ENCODE measurements at regions not wholly inside any gene's neighbourhood (a gene's known extent, or its start where the extent isn't known, plus 50 kb on each side); places are given as distances from the start of the nearest gene placed in this dataset.

- in situ Hi-C loops (cut with MboI; ENCODE audit: low sequenced_read_pairs), result no loop called here
Measured at GRCh38 chr16:6165330-6165979, 1067.9 kb upstream of the EEF2KMT start.

DNA sequence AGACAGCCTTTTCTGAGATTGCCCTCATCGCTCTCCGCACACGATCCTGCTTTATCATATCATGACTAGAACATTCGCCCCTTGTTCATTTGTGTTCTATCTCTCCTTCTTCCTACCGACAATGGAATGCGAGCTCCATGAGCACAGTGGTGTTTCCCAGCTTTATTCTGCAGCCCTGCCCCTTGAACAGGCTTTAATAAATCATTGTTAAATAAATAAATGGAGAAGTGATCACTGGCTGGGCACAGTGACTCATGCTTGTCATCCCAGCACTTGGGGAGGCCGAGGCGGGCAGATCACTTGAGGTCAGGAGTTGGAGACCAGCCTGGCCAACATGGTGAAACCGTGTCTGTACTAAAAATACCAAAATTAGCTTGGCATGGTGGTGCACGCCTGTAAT, 1063.3 kb upstream of the EEF2KMT start:
- in situ Hi-C loops (cut with MboI; ENCODE audit: low sequenced_read_pairs), result no loop called here

DNA sequence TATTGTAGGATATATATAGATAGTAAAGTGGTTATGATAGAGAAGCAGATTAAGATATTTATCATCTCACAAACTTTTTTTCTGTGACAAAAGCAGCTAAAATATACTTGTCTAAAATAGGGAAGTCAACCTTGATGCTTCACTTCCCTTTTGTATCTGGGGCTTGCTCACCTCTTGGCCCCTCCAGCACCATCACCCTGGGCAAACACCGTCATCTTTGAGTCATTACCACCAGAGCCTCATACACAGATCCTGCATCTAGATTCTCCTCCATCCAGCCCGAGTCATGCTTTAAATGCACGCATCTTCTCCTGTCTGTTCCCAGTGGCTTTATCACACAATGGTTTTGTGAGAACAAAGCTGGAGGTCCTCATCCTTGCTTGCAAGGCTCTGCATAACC, 1062.7 kb upstream of the EEF2KMT start:
- in situ Hi-C loops (cut with MboI; ENCODE audit: low sequenced_read_pairs), result no loop called here

DNA sequence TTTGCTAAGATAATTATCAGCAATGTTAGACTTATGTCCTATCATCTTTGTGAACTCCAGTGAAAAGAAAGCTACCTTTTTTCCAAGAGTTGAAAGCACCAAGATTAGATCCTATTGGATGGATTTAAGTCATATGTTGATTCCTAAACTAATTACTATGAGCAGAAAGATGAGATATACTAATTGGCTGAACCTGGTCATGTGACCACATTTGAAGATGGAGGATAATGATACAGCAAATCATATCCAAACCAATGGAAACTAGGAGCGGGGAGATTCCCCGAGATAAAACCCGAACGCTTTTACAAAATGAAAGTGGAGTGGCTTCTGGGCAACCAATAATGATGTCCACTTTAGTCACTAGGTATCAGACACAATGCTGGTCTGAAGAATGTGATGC, 1060.2 kb upstream of the EEF2KMT start:
- in situ Hi-C loops (cut with MboI; ENCODE audit: low sequenced_read_pairs), result no loop called here

- in situ Hi-C loops (cut with MboI; ENCODE audit: low sequenced_read_pairs), result no loop called here
Measured at GRCh38 chr16:6155271-6155670, 1057.7 kb upstream of the EEF2KMT start.

DNA sequence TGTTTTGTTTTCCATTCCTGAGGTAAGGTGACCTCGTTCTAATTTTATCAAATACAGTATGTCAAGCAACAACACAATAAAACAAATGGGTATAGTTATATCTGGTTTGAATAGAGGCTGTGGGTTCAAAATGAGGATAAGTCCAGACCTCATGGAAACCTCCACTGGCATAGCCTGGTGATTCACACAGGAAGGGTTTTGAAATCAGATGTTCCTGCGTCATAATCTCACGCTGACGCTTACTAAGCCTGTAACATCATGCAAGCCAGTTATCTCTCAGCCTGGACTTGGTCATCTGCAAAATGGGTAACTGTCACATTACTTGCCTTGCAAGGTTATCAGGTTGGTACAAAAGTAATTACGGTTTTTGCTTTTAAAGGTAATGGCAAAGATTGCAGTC, 1056.3 kb upstream of the EEF2KMT start:
- in situ Hi-C loops (cut with MboI; ENCODE audit: low sequenced_read_pairs), result no loop called here

GRCh38 chr16:6149031-6149430, 1051.4 kb upstream of the EEF2KMT start:
- in situ Hi-C loops (cut with MboI; ENCODE audit: low sequenced_read_pairs), result no loop called here

DNA sequence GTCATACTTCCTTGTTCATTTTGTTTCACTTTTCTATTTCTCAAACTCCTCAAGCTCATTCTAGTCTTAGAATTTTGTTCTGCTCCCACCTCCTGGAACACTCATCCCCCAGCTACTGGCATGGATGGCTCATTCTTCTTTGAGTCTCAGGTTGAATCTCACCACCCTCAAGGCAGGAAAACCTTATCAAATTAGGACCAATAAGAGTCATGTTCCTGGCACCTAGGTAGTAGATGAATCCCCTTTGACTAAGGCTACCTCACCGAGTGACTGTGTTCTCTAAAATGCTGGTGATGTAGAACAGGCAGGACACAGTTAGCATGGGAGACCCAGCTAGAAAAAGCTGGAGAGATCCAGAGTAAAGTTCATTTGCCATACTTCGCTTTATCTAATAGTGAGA, 1050.8 kb upstream of the EEF2KMT start:
- in situ Hi-C loops (cut with MboI; ENCODE audit: low sequenced_read_pairs), result no loop called here

GRCh38 chr16:6146874-6147425, 1049.4 kb upstream of the EEF2KMT start:
- in situ Hi-C loops (cut with MboI; ENCODE audit: low sequenced_read_pairs), result no loop called here

DNA sequence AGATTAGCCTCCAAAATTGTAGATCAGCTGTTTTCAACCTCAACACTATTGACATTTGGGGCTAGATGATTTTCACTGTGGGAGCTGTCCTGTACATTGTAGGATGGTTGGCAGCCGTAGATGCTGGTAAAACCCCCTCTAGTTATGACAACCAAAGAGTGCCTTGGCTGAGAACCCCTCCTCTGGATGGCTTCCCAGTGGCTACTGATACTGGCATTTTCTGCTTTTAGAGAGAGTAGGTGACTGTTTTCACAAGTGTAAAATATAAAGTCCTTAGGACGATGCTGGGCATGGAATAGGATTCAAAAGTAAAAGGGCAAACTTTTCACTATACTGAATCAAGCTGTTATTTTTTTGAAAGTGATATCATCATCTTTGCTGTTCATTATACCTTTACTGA, 1048.8 kb upstream of the EEF2KMT start:
- in situ Hi-C loops (cut with MboI; ENCODE audit: low sequenced_read_pairs), result no loop called here

GRCh38 chr16:6144463-6144862, 1046.9 kb upstream of the EEF2KMT start:
- in situ Hi-C loops (cut with MboI; ENCODE audit: low sequenced_read_pairs), result no loop called here

- in situ Hi-C loops (cut with MboI; ENCODE audit: low sequenced_read_pairs), result no loop called here
Measured at GRCh38 chr16:6143020-6143419, 1045.4 kb upstream of the EEF2KMT start.

DNA sequence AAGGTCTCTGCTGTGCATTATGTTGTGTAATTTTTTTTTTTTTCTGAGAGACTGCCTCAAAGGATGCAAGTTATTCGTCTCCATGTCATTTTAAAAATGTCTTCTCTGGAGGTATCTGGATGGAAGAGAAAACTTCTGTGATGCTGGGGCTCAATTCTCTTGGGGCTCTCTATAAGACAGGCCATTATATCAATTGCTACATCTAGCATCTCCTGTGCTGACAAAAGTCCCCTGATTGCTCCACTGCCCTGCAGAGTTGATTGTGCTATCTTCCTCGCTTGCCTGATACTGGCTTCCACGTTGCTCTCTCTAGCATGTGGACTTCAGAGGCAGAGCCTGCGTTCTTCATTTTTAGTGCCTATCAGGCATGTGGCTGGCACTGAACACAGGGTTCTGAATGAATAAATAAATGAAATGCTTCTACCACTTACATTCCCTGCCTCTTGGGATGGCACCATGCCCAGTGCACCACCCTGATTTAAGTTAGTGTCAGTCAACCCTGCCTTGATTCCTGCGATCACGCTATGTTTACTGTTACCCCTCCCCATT, 1035.5 kb upstream of the EEF2KMT start:
- in situ Hi-C loops (cut with MboI; ENCODE audit: low sequenced_read_pairs), result no loop called here

GRCh38 chr16:6132121-6132520, 1034.5 kb upstream of the EEF2KMT start:
- in situ Hi-C loops (cut with MboI; ENCODE audit: low sequenced_read_pairs), result no loop called here

GRCh38 chr16:6131526-6132050, 1034.0 kb upstream of the EEF2KMT start:
- in situ Hi-C loops (cut with MboI; ENCODE audit: low sequenced_read_pairs), result no loop called here

DNA sequence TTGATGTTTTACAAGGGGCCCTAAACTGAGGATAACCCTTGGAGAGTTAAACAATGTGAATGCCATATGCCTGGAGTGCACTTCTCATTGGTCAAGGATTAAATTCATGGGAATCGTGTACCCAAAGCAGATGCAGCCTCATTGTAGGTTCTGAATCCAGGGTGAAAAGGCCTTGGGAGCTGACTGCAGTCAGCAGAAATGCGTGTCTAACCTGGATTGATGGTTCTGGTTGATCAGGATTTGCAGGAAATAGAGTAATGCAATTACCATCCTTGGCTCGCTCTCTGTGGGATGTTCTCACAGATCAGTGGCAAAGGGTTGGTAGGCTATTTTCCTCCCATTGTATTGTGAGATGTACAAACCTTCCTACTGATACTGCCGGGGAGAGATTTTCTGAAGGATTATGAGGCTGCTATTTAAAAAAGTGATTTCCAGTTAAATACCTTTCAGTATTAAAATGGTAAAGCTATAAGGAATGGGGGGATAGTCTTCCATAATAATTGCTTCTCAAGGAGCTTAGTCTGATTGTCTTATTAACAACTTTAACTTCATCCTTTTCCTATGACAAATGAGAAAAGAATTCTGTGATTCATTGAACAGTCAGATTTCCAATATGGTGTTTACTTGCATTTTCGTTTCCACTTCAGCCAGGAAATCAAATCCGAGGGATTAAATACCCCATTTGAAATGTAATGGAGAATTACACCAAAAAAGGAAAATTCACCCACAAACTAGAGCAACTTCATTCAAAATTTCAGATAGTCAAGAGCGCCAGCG, 1028.1 kb upstream of the EEF2KMT start:
- in situ Hi-C loops (cut with MboI; ENCODE audit: low sequenced_read_pairs), result no loop called here

DNA sequence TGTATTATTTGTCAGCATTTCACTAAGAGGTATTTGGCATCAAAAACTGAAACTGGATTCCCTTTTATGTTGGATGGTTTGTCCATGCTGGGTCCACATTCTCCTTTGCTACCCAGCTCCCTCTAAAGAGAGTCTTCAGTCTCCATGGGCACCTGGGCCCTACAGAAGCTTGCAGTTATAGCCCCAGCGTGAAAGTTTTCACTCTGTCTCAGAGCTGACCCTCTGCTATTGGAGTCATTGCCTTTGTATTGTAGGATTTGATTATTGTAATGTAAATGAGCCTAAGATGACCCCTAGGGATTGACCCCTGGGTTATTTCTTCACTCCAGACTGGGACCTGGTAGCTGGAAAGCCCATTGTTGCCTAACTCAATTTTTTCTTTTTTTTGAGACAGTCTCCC, 1026.5 kb upstream of the EEF2KMT start:
- in situ Hi-C loops (cut with MboI; ENCODE audit: low sequenced_read_pairs), result no loop called here

DNA sequence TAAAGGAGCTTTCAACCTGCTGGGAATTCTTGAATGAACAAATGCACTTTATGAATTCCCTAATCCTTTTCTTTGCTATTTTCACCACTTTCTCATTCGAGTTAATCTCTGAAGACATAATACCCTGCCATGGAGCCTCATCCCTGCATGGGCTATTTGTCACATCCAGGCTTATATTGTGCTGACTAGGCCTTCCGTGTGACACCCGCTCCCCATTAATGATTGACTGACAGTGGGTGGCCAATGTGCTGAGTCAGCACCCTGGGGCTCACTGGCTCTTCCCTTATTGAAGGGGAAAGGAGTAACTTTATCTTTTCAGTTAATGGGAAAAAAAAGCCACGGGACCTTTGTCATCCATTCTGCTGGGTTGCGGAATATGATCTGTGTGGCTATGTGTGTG, 1024.8 kb upstream of the EEF2KMT start:
- in situ Hi-C loops (cut with MboI; ENCODE audit: low sequenced_read_pairs), result no loop called here

GRCh38 chr16:6114691-6115090, 1017.1 kb upstream of the EEF2KMT start:
- in situ Hi-C loops (cut with MboI; ENCODE audit: low sequenced_read_pairs), result no loop called here

GRCh38 chr16:6113749-6114148, 1016.2 kb upstream of the EEF2KMT start:
- in situ Hi-C loops (cut with MboI; ENCODE audit: low sequenced_read_pairs), result no loop called here

- in situ Hi-C loops (cut with MboI; ENCODE audit: low sequenced_read_pairs), result no loop called here
Measured at GRCh38 chr16:6112700-6113099, 1015.1 kb upstream of the EEF2KMT start.

- in situ Hi-C loops (cut with MboI; ENCODE audit: low sequenced_read_pairs), result no loop called here
Measured at GRCh38 chr16:6111390-6111789, 1013.8 kb upstream of the EEF2KMT start.

Measured in HL-60/S4 (cell line).